Inflammatory macrophage (primary cell): ENCODE measurements at regions not wholly inside any gene's neighbourhood (a gene's known extent, or its start where the extent isn't known, plus 50 kb on each side); places are given as distances from the start of the nearest gene placed in this dataset.

ENCODE experiments used
- DNase-seq, 2 donors: peaks; one replicate each; pipeline ENCODE4 v3.0.0-alpha.2; 2020 to 2022

DNA sequence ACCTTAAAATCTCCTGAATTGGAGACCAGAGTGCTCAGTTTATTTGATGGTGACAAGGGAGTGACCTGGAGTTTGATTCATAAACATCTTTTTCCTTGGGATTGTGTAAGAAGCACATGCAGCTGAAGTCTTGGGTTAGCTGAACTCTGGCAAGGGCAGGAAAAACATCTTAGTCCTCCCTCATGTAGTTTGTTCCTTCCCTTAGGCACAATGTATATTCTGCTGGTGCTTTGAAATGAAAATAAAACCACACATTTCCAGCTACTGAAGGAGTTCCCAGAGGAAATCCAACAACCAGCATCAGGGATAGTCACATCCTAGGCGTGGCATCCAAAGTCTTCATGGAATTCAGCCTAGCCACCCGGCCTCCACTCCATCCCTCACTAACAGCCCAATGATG lies 95.2 kb upstream of the PAPPA start:
- DNase-seq = no peak

DNA sequence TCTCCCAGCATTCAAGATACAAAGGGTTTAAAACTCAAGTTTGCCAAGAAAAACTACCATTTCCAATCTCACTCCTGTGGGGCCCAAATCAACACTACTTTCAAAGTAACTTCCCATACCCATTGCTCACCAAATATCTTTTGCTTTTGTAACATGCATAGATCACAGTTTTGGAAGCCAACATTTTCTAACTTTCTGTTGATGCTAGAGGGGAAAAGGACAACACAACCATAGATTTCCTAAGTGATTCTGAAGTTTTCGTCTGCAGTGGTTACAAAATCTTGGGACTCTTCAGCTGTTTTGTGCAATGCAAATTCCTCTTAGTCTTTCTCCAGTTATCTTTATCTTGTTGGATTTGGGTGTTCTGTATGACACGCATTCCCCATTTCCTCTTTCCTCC lies 94.1 kb upstream of the PAPPA start:
- DNase-seq = no peak

DNA sequence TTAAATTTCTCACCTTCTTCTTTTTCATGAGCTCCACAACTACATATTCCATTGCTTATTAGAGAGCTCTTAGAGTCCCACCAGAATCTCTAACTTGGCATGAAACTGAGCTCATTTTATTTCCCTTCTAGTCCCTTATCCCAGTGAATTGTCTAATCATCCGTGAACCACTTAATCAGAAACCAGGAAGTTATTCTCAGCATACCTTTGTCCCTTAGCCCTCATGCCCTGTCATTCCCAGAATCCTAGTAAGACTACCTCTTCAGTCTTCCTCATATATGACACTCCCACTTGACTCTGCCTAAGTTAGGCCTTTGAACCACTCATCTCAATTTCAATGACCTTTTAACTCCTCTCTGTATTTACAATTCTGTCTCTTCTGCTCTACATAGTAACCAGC lies 93.0 kb upstream of the PAPPA start:
- DNase-seq = no peak

DNA sequence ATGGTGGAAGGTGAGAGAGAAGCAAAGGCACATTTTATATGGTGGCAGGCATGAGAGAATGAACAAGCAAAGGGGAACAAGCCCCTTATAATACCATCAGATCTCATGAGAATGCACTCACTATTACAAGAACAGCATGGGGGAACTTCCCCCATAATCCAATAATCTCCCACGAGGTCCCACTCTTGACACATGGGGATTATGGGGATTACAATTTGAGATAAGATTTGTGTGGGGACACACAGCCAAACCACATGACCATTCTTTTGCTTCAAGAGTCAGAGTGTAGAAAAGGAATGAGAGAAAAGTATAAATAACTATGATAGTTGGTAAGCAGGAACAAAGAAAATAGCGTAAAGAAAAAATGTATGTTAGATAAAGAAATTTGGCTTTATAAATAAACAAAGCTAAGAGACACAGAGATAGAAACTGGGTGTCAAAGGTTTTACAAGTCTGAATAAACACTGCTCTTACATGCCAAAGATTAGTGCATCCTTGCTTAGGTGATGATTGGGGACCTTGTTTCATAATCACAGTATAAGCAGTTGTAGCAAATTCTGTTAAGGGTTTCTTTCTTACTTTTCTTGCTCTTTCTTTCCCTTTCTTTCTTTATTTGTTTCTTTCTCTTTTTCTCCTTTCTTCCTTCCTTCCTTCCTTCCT lies 91.9 kb upstream of the PAPPA start:
- DNase-seq = no peak

DNA sequence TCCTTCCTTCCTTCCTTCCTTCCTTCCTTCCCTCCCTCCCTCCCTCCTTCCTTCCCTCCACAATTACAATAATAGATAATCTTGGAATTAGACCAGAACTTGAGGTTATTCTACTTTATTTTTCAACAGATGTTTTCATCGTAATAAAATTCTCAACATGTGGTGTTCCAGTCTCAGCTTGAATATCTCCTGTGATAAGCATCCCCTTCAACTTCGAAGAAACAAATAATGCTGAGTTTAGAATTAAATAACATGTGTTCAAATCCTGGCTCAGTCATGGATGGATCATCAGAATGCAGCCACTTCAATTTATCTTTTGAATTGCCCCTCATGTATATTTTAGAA lies 91.4 kb upstream of the PAPPA start:
- no peak for DNase-seq

DNA sequence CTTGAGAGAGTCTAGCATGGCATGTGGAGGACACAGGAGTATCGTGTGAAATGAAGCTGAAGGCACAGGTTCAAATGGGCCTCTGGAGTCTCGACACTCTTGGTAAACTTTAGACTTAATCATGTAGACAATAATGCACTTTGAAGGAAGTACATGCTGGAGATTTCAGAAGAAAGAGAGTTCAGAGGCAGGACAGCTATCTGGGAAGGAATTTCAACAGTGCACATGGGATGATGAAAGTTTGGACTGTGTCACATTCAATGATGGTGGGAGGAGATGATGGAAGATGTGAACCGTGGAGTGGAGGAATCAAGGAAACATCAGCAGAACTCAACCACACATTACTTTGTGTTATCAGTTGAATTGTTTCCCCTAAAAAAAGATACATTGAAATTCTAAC lies 88.6 kb upstream of the PAPPA start:
- no peak for DNase-seq

DNA sequence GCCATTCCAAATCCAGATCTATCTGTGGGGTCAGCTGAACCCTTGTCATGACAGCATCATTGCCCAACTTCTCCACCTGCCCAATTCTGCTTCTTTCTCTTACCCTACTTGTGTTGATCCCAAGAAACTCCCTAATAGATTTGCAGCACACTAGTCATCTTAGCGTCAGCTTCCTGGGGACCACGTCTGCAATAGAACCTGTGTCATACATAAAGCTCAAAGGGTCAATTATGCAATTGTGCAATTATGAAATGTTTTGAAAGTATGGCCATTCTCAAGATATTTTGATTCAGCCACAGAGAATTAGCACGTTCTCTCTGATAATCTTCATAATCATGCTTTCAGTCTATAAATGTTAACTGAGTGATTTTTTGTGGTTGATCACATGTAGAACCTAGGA lies 87.4 kb upstream of the PAPPA start:
- DNase-seq = no peak

DNA sequence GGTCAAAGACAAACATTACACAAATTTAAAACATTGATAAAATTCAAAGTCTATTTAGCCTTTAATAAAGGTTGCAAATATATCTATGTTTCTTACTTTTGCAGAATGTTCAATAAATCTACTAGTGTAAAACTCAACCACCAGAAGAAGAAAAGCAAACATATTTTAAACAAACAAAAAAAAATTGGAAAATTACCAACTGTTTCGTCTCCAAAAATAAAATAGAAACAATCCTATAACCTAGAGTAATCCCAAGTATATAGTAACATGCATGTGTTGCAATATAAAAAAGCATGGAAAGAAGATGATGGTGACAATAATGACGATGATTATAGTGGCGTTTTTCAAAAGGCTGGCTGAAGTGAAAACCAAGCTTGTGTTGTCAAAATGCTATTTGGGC lies 86.0 kb upstream of the PAPPA start:
- no peak for DNase-seq

DNA sequence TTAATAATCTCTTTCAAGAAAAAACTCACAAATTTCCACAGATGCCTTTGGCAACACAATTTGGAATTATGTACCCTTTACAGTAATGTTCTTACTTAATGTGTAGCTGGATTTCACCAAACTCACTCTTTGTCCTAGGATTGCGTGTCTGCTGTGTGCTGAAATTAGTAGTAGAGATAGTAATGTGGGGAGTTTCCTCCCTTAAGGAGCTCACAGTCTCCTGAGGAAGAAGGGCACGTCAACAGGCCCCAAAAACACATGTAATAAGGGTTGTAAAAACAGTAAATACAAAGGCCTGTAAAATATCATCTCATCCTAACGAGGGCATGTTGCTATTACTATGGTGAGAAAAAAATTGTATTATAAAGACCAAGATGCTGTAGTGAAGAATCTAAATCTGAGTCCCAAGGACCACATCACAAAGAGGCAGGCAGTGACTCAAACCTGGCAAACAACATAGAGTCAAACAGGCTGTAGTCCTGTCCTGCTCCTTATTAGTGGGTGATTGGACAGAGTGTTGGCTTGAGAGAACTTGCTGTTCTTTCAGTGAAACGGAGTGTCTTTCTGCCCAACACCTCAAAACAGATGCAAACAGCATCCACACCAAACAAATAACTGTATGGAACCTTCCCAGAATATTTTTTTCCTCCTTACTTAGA lies 83.2 kb upstream of the PAPPA start:
- no peak for DNase-seq

DNA sequence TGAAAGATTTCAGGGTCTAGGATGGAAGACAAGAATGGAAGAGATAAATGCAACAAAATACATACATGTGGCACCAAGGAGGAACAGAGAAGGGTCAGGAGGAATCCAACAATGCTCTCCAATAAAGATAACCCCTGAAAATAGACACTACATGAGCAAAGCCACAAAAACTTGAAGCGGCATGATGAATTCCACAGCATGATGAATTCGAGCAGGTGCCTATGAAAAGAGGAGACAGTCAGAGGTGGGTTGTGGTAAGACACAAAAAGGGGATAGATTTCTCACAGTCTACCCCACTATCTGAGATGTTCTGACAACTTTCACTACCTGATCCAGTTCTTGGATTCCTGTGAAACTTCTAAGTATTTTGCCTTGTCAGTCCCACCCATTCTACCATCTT lies 81.5 kb upstream of the PAPPA start:
- no peak for DNase-seq

DNA sequence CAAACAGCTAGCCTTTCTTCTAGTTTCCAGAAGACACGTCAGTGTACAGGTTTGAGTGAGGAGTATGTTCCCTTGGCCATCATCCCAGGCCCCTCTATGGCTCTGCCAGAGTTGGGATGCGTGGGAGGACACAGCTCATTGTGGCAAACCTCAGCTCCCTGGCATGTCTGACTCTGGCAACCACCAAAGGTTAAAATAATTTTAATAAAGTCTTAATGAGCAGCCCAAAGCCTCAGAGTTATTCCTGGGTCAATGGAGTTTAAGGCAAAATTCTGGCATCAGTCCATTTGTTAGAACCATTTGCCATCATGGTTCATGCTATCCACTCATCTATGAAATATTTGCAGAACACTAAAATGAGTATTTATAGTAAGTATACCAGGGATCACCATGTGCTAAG lies 79.8 kb upstream of the PAPPA start:
- DNase-seq = no peak

DNA sequence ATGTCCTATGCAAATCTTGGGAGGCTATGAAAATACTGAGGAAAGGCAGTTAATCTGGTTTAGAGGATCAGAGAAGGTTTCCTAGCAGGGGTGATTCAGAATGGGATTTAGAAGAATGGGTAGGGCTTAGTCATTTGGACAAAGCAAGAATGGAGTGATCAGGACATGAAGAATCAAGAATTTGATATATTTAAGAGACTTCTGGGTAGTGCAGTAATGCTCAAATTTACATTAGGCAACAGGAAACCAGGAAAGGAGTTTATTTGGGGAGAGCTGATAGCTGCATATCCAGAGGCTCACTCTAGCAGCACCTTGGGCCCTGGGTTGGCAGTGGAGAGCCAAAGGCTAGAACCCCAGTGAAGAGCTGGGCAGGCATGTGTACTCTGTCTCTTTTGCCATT lies 78.9 kb upstream of the PAPPA start:
- DNase-seq = no peak

DNA sequence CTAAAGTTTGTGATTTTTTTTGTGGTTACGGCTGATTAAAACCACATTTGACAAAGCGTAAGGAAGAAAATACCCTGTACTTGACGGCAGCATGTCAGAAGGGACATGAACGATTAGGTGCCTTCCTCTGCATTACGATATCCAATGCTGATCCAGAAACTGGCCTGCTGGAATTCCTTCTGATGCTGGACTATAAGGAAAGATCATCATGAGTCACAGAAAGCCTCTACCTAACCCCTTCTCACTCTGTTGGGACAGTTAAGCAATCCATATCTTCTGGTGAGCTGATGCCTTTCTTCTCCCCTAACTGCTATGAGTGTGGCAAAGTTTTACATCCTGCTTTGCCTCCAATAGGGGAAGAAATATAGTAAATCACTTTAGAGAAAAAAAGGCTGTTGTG lies 78.4 kb upstream of the PAPPA start:
- DNase-seq = no peak

DNA sequence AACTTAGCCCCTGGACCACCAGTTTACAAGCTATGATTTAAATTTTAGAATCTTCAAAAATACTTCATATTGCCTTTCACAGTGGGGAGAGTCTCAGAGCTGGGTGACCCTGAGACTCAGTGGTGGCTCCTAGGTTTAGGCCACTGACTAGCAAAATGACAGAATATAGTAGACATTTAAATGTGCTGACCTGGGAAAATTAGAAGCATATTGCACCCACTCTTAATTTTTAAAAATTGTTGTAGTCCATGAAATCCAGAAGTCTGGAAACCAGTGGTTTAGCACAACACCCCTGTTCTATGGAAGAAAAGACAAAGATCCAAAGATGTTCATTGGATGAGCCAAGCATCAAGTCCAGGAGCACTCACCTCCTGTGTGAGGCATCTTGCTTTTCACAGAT lies 75.0 kb upstream of the PAPPA start:
- no peak for DNase-seq

DNA sequence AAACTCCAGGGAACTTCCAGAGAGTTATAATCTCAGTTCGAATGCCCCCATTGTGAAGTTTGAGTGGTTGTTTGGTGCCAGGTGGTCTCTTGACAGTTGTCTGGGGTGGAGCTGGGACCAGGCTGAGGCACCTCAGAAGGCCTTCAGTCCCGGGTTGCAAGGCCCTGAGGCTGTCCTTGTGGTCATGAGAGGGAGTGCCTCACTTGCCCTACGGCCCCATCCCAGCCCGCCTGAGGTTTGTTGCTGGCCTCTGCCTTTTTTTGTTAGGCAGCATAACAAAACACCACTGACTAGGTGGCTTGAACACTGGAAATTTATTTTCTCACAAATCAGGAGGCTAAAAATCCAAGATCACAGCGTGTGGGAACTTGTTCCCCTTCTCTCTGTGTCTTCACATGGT lies 73.0 kb upstream of the PAPPA start:
- DNase-seq = no peak

DNA sequence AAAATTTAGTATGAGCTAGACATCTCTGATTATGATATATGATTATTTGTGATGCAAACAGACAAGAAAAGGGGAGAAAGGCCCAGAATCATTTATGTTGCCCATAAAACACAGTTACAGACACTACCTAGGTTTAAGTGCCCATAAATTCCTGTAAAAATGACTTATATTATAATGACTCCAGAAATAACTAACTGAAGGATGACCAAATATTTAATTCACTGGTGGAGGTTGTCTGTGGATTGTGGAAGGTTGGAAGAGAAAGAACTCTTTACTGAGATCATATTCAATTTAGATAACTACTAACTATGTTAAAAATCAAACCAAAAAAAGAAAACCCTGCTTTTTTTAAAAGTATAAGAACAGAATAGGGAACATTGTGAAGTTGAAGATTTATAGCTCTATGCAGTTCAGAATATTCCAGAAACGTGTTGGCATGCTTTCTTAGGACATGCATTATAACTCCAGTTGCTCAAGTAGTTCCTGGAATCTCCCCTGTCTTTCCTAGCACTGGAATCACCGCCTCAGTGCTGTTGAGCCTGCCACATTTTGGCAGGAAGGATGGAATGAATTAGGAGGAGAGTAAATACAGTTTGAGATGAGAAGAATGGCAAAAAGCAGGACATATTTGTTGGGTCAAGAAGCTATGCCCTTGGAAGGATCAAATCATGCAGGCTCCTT lies 72.0 kb upstream of the PAPPA start:
- no peak for DNase-seq

DNA sequence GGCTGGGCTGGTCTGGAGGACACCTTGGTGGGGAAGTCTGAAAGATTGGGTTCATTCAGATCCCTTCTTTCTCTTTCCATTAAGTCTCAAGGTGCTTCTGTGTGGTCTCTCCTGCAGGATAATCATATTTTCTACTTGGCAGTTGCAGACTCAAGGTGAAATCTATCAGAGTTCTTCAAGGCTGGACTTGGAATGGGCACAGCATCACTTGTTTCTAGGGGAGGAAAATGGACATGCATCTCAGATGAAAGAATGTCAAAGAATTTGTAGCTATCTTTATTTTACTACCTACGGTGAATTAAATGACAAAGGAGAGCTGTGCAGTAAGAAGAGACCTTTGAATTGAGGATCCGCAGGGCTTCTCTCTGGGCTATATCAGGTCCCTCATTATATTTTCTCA lies 69.8 kb upstream of the PAPPA start:
- DNase-seq = no peak

DNA sequence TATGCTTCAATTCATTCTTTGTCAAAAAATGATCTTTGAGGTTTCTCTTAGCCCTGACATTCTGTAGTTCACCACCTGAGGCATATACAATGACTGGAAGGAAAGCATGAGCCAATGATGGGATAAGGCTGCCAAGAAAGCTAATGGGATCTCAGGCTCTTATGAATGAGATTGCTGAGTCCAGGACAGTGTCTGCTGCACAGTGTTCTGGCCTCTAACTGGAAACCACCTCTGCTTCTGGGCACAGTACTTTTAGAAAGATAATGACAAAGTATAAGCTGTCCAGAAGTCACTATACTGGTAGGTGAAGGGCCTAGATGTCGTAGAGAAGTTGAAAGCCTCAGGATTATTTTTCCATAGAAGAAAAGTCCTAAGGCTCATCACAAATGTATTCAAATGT lies 69.1 kb upstream of the PAPPA start:
- DNase-seq = no peak

DNA sequence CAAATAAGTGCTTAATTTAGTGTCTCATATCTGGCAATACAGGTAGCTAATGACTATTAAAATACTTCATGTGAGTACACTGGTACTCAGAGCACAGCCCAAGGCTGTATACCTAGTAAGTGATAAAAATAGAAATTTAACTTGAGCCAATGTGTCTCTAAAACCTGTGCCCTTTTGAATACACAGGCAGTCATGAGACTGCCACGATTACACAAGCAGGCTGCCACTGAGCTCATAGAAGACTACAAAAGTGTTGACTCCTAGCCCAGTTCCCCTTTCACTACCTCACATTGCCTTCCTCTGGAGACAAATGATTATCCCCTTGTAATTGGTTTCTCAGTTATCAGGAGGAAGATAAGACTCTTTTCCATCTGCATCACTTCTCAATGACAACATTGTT lies 66.3 kb upstream of the PAPPA start:
- peak; percentile 11 to 22 for DNase-seq

DNA sequence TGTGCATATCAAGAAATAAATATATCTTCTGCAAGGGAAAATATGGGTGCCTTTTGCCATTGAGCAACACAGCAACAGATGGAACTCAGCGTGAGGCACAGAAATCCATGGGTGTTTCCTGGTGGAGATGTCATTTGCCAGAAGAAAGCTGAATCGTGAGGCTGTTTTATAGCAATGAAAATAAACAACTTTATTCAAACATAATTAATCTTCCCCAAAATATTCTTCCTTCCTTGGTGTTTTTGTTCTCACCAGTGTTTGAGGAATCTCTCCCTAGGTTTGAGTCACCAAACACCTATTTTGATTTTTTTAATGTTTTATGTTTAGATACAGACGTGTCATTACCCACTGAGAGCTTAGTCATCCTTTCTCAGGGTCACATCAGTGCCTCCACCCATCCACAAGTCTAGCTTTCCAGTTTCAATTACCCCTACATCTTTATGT lies 65.8 kb upstream of the PAPPA start:
- no peak for DNase-seq

DNA sequence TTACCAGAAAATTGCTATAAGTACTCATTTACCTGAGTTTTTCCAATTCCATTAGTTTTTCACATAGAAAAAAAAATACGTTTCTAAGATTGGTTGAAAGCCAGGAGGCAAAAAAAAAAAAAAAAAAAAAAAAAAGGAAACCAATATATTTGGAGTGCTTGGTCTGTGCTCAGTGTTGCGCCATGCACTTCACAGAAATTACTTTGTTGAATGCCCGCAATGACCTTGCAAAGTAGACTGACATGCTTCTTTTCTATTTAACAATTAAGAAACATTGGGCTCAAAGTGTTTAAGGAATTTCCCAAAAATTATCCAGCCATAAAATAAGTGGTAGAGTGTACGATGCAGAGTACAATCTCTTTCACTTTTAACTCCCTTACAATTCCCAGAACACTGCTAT lies 65.2 kb upstream of the PAPPA start:
- DNase-seq = no peak

DNA sequence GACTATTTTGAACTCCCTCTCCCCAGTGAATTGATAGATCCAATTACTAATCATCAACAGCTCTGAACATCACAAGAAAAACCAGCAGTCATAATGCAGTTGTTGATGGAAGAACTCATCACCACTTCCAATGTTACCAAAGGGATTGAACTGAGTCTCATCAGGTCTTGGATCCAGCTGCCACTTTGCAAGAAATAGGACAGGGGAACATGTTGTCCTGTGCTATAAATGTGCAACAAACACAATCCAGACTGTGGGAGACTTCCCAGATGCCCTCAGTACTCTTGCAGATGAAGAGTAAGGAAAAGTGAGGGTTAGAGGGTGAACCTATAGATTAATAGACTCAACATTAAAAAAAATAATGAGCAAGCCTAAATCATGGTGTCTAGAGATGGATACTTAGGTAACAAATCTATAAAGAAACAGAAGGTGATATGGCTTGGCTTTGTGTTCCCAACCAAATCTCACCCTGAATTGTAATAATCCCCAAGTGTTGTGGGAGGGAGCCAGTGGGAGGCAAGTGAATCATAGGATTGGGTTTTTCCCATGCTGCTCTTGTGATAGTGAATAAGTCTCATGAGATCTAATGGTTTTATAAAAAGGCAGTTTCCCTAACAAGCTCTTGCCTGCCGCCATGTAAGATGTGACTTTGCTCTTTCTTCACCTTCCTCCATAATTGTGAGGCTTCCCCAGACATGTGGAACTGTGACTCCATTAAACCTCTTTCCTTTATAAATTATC lies 63.4 kb upstream of the PAPPA start:
- DNase-seq = no peak

DNA sequence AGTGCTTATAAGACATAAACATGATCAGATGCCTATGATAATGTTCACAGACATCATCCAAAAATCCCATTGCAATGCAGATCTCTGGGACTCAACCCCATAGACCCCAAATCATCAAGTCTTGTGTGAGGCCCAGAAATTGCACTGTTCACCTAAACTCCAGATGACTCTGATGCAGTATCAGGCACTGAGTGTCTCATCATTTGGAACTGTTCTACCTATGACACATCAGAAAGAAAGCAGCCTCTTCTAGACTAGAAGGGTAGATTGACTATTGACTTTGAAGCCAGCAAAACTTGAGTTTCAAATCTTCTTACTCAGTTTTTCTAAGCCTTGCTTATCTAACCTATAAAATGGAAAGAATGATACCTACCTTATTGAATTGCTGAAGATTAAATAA lies 58.7 kb upstream of the PAPPA start:
- DNase-seq = no peak

DNA sequence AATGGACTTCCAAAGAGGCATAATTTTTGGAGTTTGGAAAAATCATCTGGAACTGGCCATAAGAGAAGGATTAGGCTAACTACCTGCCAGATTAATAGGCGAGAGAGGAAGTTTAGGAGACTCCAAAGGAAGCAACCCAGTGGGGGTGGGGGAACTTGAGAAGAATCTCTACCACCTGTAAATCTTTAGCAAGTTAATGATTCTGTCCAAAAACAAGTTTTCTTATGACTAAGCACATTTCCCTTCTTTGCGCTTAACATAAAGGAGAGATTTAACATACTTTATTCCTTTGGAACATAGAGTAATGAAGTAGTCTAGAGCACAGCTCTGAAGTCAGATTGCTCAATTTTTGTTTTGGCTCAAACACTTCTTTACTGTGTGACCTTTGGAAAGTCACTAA lies 58.2 kb upstream of the PAPPA start:
- no peak for DNase-seq
